GM23338 (cell line): ENCODE measurements at regions not wholly inside any gene's neighbourhood (a gene's known extent, or its start where the extent isn't known, plus 50 kb on each side); places are given as distances from the start of the nearest gene placed in this dataset.
"Not testable (repeated sequence)": the region's sequence is repeated elsewhere in the genome, so short reads cannot be mapped to it uniquely, and the experiment has no call there.

Source experiments
- EZH2 ChIP-seq: fragments of 200-600 bp; sonication (generic); IDR thresholded peaks from one replicate; pipeline ENCODE4 v1.8.0; 2017; ENCODE audit warnings: antibody characterized with exemption, mild to moderate bottlenecking, low read depth; ENCODE audit not compliant: unreplicated experiment
- EZH2phosphoT487 ChIP-seq: fragments of 200-600 bp; sonication (generic); IDR thresholded peaks from one replicate; pipeline ENCODE4 v1.8.1; 2018; ENCODE audit warnings: antibody characterized with exemption; ENCODE audit not compliant: unreplicated experiment
- NANOG ChIP-seq: IDR thresholded peaks from 2 replicates; pipeline ENCODE4 v1.6.1; 2016; ENCODE audit warnings: antibody characterized with exemption, borderline replicate concordance
- TF ChIP-seq, protein P1 (sequence below), 2 experiments: fragments of 200-600 bp in 1 of 2; sonication (generic) in 1 of 2; conservative IDR thresholded peaks; 2 replicates each; pipeline versions ENCODE4 v1.5.1 to v1.6.1; 2016 to 2017; ENCODE audit warnings: antibody characterized with exemption in 2 of 2, low read depth in 2 of 2, mild to moderate bottlenecking in 2 of 2, moderate library complexity in 1 of 2

DNA sequence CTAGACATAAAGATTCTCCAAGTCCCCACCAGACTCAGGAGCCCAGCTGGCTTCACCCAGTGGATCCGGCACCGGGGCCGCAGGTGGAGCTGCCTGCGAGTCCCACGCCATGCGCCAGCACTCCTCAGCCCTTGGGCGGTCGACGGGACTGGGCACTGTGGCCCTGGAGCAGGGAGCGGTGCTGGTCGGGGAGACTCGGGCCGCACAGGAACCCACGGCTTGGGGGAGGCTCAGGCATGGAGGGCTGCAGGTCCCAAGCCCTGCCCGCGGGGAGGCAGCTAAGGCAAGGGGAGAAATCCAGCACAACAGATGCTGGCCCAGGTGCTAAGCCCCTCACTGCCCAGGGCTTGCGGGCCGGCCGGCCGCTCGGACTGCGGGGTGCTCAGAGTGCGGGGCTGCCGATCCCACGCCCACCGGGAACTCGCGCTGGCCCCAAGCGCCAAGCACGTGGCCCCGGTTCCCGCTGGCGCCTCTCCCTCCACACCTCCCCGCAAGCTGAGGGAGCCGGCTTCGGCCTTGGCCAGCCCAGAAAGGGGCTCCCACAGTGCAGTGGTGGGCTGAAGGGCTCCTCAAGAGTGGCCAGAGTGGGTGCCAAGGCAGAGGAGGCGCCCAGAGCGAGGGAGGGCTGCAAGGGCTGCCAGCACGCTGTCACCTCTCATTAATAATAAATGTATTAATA lies 212.6 kb upstream of the LRRTM4 start:
- TF ChIP-seq, protein P1, sequence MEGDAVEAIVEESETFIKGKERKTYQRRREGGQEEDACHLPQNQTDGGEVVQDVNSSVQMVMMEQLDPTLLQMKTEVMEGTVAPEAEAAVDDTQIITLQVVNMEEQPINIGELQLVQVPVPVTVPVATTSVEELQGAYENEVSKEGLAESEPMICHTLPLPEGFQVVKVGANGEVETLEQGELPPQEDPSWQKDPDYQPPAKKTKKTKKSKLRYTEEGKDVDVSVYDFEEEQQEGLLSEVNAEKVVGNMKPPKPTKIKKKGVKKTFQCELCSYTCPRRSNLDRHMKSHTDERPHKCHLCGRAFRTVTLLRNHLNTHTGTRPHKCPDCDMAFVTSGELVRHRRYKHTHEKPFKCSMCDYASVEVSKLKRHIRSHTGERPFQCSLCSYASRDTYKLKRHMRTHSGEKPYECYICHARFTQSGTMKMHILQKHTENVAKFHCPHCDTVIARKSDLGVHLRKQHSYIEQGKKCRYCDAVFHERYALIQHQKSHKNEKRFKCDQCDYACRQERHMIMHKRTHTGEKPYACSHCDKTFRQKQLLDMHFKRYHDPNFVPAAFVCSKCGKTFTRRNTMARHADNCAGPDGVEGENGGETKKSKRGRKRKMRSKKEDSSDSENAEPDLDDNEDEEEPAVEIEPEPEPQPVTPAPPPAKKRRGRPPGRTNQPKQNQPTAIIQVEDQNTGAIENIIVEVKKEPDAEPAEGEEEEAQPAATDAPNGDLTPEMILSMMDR (conservative IDR thresholded peaks at IDR 0.05; ENCODE audit: low read depth in 2 of 2), result not testable (repeated sequence)
- TF ChIP-seq EZH2, NANOG, EZH2phosphoT487: not testable (repeated sequence)
